HUDEP-2 (cell line): ENCODE measurements at regions not wholly inside any gene's neighbourhood (a gene's known extent, or its start where the extent isn't known, plus 50 kb on each side); places are given as distances from the start of the nearest gene placed in this dataset.
"Not testable (repeated sequence)": the region's sequence is repeated elsewhere in the genome, so short reads cannot be mapped to it uniquely, and the experiment has no call there.

Experiments used
- DNase-seq, 76 experiments: peaks; one replicate each; lab custom pipeline; 2025; ENCODE audit not compliant: unreplicated experiment in 76 of 76; lab: John Stamatoyannopoulos, UW

DNA sequence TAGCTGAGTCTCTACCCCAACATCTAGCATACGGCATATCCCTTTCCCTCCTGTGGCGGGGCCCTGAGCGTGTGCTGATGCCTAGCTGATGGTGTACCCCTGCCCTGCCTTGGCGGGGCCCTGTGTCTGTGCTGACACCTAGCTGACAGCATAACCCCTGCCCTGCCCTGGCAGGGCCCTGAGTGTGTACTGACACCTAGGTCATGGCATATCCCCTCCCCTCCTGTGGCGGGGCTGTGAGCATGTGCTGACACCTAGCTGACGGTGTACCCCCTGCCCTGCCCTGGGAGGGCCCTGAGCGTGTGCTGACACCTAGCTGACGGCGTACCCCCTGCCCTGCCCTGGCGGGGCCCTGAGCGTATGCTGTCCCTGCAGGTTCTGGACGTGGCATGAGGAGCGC, 414.0 kb upstream of the AMELY start:
- no peak for DNase-seq

DNA sequence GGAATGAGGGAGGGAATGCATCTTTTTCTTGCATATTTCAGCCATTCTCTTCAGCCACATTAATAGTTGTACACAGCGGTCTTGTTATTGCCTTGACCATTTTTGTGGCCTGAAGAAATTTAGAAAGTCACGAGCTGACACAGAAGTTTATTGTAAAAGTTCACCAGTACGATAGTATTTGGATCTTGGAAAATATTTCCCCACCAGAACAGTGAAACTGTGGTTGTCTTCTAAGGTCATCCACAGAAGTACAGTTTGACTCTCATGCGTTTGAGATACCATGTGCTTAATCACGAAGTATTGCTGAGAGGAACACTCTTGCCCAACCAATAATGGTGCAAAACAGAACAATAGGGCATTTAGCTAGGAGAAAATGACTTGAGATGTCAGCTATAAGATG, 409.2 kb upstream of the AMELY start:
- DNase-seq: no peak

- DNase-seq: not testable (repeated sequence)
These were observed 408.6 kb upstream of the AMELY start for GRCh38 chrY:7320171-7320570.

GRCh38 chrY:7318122-7318521, 406.6 kb upstream of the AMELY start:
- DNase-seq: no peak

DNA sequence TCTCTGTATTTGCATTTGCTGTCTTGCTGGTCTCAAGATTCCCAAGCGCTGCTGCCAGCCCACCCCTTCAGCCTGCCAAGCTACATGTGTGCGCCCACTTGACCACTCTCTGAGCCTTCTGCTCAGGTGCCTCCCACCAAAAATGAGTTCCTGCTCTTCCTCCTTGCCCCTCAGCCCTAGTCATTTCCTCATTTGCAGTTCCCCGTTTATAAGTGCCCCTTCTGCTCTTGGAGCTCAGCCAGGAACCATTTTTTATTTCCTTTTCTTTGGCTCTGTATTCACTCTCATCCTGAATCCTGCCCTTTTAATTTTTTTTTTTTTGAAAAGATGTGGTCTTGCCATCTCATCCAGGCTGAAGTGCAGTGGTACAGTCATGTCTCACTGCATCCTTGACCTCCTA, 406.0 kb upstream of the AMELY start:
- DNase-seq: peak in 1 of 76 experiments; percentile 0

- peak in 13 of 76 experiments; percentile 0 to 8 (median 0) for DNase-seq
These were observed 399.1 kb upstream of the AMELY start for GRCh38 chrY:7310482-7311269.

DNA sequence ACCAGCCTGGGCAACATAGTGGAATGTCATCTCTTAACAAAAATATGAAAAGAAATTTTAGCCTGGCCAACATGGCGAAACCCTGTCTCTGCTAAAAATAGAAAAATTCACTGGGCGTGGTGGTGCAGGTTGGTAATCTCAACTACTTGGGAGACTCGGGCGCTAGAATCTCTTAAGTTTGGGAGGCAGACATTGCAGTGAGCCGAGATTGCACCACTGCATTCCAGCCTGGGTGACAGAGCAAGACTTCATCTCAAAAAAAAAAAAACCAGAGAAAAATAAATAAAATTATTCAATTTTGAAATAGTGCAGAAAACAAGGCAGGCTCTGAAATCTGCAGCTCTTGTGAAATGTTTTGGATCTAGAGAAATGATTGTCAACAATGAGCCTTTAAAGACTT, 397.3 kb upstream of the AMELY start:
- DNase-seq: no peak

- DNase-seq: no peak
These were observed 390.8 kb upstream of the AMELY start for GRCh38 chrY:7302306-7302705.

DNA sequence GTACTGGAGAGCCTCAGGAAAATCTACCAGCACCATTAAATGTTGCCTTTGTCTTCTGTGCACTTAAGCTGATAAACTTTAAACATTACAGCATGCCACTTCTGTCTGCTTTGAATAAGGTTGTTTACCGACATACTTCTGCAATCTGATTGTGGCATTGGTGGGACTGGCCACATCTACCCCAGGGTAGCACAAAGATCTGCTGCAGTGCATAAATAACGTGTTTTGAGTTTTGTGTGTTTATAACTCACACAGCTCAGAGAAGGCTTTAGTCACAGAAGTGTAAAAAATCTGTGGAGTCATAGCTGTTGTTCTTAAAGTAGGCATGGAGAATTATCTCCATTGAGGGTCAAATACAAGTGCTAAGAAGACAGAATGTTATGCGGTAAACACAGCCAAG, 388.4 kb upstream of the AMELY start:
- DNase-seq: no peak

DNA sequence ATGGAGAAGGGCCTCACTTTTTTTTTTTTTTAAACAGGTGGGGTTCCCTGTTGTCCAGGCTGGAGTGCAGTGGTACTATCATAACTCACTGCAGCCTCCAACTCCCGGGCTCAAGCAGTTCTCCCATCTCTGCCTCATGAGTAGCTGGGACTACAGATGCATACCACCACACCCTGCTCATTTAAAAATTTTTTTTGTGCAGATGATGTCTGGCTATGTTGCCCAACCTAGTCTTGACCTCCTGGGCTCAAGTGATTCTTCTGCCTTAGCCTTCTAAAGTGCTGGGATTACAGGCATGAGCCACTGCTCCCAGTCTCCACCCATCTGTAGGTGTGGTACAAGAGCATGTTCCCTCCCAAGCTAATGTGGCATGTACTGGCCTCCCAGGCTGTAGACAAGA, 380.6 kb upstream of the AMELY start:
- DNase-seq: no peak

DNA sequence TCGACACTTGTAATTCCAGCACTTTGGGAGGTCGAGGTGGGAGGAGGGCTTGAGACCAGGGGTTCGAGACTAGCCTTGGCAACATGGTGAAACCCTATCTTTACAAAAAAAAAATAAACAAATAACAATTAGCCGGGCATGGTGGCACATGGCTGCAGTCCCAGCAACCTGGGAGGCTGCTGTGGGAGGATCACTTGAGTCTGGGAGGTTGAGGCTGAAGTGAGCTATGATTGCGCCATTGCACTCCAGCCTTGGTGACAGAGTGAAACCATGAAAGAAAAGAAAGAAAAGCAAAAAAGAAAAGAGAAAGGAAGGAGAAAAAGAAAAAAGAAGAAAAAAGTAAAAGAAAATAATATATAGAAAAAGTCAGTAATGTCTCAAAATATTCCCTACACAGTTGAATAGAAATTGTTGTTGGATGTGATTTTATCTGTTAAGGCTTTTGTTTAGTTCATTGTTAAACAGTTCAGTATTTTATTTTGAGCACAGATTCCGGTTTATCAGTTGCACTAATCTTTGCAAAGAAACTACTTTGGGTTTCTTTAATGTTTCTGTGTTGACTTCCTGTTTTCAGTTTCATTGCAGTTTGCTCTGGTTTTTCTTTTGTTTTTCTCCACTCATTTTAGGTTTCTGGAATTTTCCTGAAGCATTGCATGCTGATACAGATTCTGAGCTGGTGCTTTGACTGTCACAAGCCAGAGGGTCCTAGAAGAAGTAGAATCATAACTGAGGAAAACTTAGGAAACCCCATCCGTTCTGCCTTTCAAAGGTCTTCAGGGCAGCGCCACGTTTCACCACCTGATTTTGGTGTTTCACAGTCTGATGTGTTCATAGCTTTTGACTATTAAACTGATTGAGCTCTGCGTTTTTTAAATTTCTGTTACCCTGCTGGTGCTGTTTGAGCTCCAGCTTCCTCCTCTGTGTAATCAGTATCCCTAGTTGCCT, 378.6 kb upstream of the AMELY start:
- DNase-seq: no peak

GRCh38 chrY:7288611-7289010, 377.1 kb upstream of the AMELY start:
- DNase-seq: peak in 23 of 76 experiments; percentile 0 to 75 (median 2)

- DNase-seq: not testable (repeated sequence)
These were observed 376.4 kb upstream of the AMELY start for GRCh38 chrY:7287963-7288362.

DNA sequence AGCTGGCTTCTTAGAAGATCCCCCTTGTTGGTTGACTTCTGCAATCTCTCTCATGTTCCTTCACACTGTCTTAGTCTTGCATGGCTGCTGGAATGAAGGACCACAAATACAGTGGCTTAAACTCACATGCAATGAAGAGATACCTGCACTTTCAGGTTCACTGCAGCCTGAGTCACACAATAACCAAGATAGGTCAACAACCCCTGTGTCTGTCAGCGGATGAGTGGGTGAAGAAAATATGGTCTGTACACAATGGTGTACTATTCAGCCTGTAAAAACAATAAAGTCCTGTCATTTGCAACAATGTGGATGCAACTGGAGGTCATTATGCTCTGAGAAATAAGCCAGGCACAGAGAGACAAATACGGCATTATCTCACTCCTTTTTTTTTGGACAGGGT, 373.8 kb upstream of the AMELY start:
- DNase-seq: no peak

- no peak for DNase-seq
These were observed 371.4 kb upstream of the AMELY start for GRCh38 chrY:7283001-7283400.

- not testable (repeated sequence) for DNase-seq
These were observed 368.7 kb upstream of the AMELY start for GRCh38 chrY:7280151-7280740.

GRCh38 chrY:7275751-7276150, 364.2 kb upstream of the AMELY start:
- DNase-seq: peak in 6 of 76 experiments; percentile 0 to 12 (median 0)

GRCh38 chrY:7275014-7275413, 363.5 kb upstream of the AMELY start:
- peak in 9 of 76 experiments; percentile 0 to 18 (median 0) for DNase-seq

GRCh38 chrY:7274369-7274913, 362.9 kb upstream of the AMELY start:
- DNase-seq: peak in 23 of 76 experiments; percentile 0 to 22 (median 1)

- peak in 74 of 76 experiments; percentile 0 to 82 (median 62) for DNase-seq
These were observed 362.1 kb upstream of the AMELY start for GRCh38 chrY:7273587-7274203.
